ENCODE measurements at regions not wholly inside any gene's neighbourhood (a gene's known extent, or its start where the extent isn't known, plus 50 kb on each side); places are given as distances from the start of the nearest gene placed in this dataset.

GRCh38 chr2:196390243-196391148, 219.1 kb upstream of the STK17B start:
- Mint-ChIP-seq H3K27me3 (ENCODE audit: low read depth in 3 of 3) (peaks cover 0 to 10% (median 0%) of the 10 kb centered on the region in 3 donors), H3K4me1 (no peaks in the 10 kb centered on the region), H3K9me3 (peaks cover 0 to 7% (median under 1%) of the 10 kb centered on the region in 6 donors), H3K4me3 (no peak overlapping the region), H3K36me3 (no peaks in the 10 kb centered on the region), H3K27ac (no peak overlapping the region)
- no peak for DNase-seq

- Mint-ChIP-seq H3K4me1 (no peaks in the 10 kb centered on the region), H3K27me3 (ENCODE audit: low read depth in 3 of 3) (peaks cover 0 to 10% (median 2%) of the 10 kb centered on the region in 3 donors), H3K27ac (no peak overlapping the region), H3K36me3 (no peaks in the 10 kb centered on the region), H3K9me3 (peaks cover 0 to 6% (median under 1%) of the 10 kb centered on the region in 6 donors), H3K4me3 (no peak overlapping the region)
- DNase-seq = no peak
Measured at GRCh38 chr2:196391149-196391479, 219.7 kb upstream of the STK17B start.

GRCh38 chr2:196399096-196399495, 227.7 kb upstream of the STK17B start:
- DNase-seq = no peak
- Mint-ChIP-seq H3K27ac (no peak overlapping the region), H3K36me3 (no peaks in the 10 kb centered on the region), H3K9me3 (no peaks in the 10 kb centered on the region), H3K27me3 (ENCODE audit: low read depth in 3 of 3) (peaks cover 0 to 2% (median 2%) of the 10 kb centered on the region in 3 donors), H3K4me1 (no peaks in the 10 kb centered on the region), H3K4me3 (no peak overlapping the region)

- Mint-ChIP-seq H3K4me1 (no peaks in the 10 kb centered on the region), H3K9me3 (no peaks in the 10 kb centered on the region), H3K36me3 (no peaks in the 10 kb centered on the region), H3K27me3 (ENCODE audit: low read depth in 3 of 3) (peaks cover 0 to 2% (median 2%) of the 10 kb centered on the region in 3 donors), H3K4me3 (no peak overlapping the region), H3K27ac (no peak overlapping the region)
- no peak for DNase-seq
Measured at GRCh38 chr2:196399722-196400691, 228.6 kb upstream of the STK17B start.

- no peak for DNase-seq
- no peaks in the 10 kb centered on the region for H3K36me3 Mint-ChIP-seq
- no peaks in the 10 kb centered on the region for H3K4me1 Mint-ChIP-seq
- H3K4me3 Mint-ChIP-seq = no peak overlapping the region
- H3K27me3 Mint-ChIP-seq (ENCODE audit: low read depth in 3 of 3) = peaks cover 0 to 2% (median under 1%) of the 10 kb centered on the region in 3 donors
- H3K9me3 Mint-ChIP-seq = no peaks in the 10 kb centered on the region
- H3K27ac Mint-ChIP-seq = no peak overlapping the region
Measured at GRCh38 chr2:196403471-196403870, 232.1 kb upstream of the STK17B start.

GRCh38 chr2:196404276-196404675, 232.9 kb upstream of the STK17B start:
- DNase-seq = no peak
- H3K9me3 Mint-ChIP-seq = no peaks in the 10 kb centered on the region
- H3K27me3 Mint-ChIP-seq (ENCODE audit: low read depth in 3 of 3) = peaks cover 0 to 9% (median 2%) of the 10 kb centered on the region in 3 donors
- H3K36me3 Mint-ChIP-seq = no peaks in the 10 kb centered on the region
- H3K4me3 Mint-ChIP-seq = no peak overlapping the region
- no peaks in the 10 kb centered on the region for H3K4me1 Mint-ChIP-seq
- H3K27ac Mint-ChIP-seq = no peak overlapping the region

GRCh38 chr2:196407675-196408264, 231.7 kb upstream of the CCDC150 start:
- H3K9me3 Mint-ChIP-seq = no peaks in the 10 kb centered on the region
- no peaks in the 10 kb centered on the region for H3K4me1 Mint-ChIP-seq
- H3K36me3 Mint-ChIP-seq = no peaks in the 10 kb centered on the region
- H3K27me3 Mint-ChIP-seq (ENCODE audit: low read depth in 3 of 3) = peaks cover 0 to 10% (median 2%) of the 10 kb centered on the region in 3 donors
- DNase-seq = no peak
- H3K27ac Mint-ChIP-seq = no peak overlapping the region
- no peak overlapping the region for H3K4me3 Mint-ChIP-seq

GRCh38 chr2:196409376-196409775, 230.1 kb upstream of the CCDC150 start:
- Mint-ChIP-seq H3K4me1 (no peaks in the 10 kb centered on the region), H3K4me3 (no peak overlapping the region), H3K27ac (no peak overlapping the region), H3K9me3 (no peaks in the 10 kb centered on the region), H3K36me3 (no peaks in the 10 kb centered on the region), H3K27me3 (ENCODE audit: low read depth in 3 of 3) (peaks cover 0 to 11% (median 2%) of the 10 kb centered on the region in 3 donors)
- no peak for DNase-seq

GRCh38 chr2:196410008-196410407, 229.5 kb upstream of the CCDC150 start:
- H3K9me3 Mint-ChIP-seq = no peaks in the 10 kb centered on the region
- no peak overlapping the region for H3K4me3 Mint-ChIP-seq

GRCh38 chr2:196413821-196414274, 225.7 kb upstream of the CCDC150 start:
- Mint-ChIP-seq H3K36me3 (no peaks in the 10 kb centered on the region), H3K27me3 (ENCODE audit: low read depth in 3 of 3) (peaks cover 2 to 18% (median 5%) of the 10 kb centered on the region in 3 donors), H3K27ac (no peak overlapping the region), H3K4me3 (no peak overlapping the region), H3K4me1 (no peaks in the 10 kb centered on the region), H3K9me3 (no peaks in the 10 kb centered on the region)
- DNase-seq = no peak

More at GRCh38 chr2:196410008-196410407, 229.5 kb upstream of the CCDC150 start:
- DNase-seq = no peak
- Mint-ChIP-seq H3K36me3 (no peaks in the 10 kb centered on the region), H3K4me1 (no peaks in the 10 kb centered on the region), H3K27me3 (ENCODE audit: low read depth in 3 of 3) (peaks cover 0 to 15% (median 2%) of the 10 kb centered on the region in 3 donors), H3K27ac (no peak overlapping the region)

GRCh38 chr2:196415384-196415783, 224.1 kb upstream of the CCDC150 start:
- DNase-seq = no peak
- Mint-ChIP-seq H3K4me1 (no peaks in the 10 kb centered on the region), H3K27ac (no peak overlapping the region), H3K36me3 (no peaks in the 10 kb centered on the region), H3K9me3 (no peaks in the 10 kb centered on the region), H3K27me3 (ENCODE audit: low read depth in 3 of 3) (peaks cover 2 to 20% (median 5%) of the 10 kb centered on the region in 3 donors), H3K4me3 (peak overlapping the region in 2 of 5 donors; percentile 13 to 33)

- no peak for DNase-seq
- H3K27ac Mint-ChIP-seq = no peak overlapping the region
- H3K36me3 Mint-ChIP-seq = no peaks in the 10 kb centered on the region
- no peaks in the 10 kb centered on the region for H3K4me1 Mint-ChIP-seq
- no peaks in the 10 kb centered on the region for H3K9me3 Mint-ChIP-seq
- H3K4me3 Mint-ChIP-seq = no peak overlapping the region
- peaks cover 2 to 22% (median 5%) of the 10 kb centered on the region in 3 donors for H3K27me3 Mint-ChIP-seq (ENCODE audit: low read depth in 3 of 3)
Measured at GRCh38 chr2:196420143-196420542, 219.4 kb upstream of the CCDC150 start.

GRCh38 chr2:196421880-196422279, 217.6 kb upstream of the CCDC150 start:
- no peaks in the 10 kb centered on the region for H3K4me1 Mint-ChIP-seq
- H3K27ac Mint-ChIP-seq = no peak overlapping the region
- no peak for DNase-seq
- peaks cover 2 to 17% (median 3%) of the 10 kb centered on the region in 3 donors for H3K27me3 Mint-ChIP-seq (ENCODE audit: low read depth in 3 of 3)
- H3K9me3 Mint-ChIP-seq = no peaks in the 10 kb centered on the region
- no peaks in the 10 kb centered on the region for H3K36me3 Mint-ChIP-seq
- H3K4me3 Mint-ChIP-seq = no peak overlapping the region

Data from immature natural killer cell (primary cell).